ENCODE measurements at regions not wholly inside any gene's neighbourhood (a gene's known extent, or its start where the extent isn't known, plus 50 kb on each side); places are given as distances from the start of the nearest gene placed in this dataset.

DNA sequence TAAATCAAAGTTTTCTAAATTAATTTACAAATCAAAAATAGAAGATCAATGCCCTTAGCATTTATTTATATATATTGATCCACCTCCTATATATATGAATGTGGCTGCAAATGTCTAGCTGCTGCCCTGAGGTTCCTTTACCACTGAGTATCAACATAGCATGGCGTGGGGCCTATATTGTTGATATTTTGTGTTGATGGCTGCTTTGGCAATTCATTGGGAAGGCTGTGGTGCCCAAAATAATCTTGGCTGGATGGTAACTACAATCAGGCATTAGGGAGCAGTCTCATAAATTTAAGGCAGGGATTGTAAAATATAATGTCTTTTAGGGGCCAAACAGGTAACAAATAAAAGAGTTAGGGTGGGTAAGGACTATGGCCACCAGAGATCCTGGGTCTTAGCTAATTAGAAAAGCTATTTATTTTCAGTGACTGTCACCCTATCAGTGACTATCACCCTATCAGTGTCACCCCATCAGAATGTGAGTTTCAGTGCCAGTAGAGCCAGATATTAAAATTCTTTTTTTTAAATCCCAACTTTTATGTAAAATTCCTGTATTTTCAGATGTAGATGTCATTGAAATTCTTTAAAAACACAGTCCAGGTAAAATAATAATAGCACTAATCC, 190.7 kb upstream of the PCSK5 start:
- Histone ChIP-seq H3K23ac (ENCODE audit: low read depth, low read length) (no peak overlapping the region), H2BK120ac (ENCODE audit: low read depth, low read length) (no peak overlapping the region), H3K27ac (ENCODE audit: insufficient read depth, low read length) (no peak overlapping the region), H2AK5ac (ENCODE audit: low read depth, low read length) (no peak overlapping the region), H4K20me1 (ENCODE audit: insufficient read depth, low read length) (no peaks in the 10 kb centered on the region), H4K91ac (ENCODE audit: insufficient read depth, low read depth, low read length) (no peak overlapping the region), H3K56ac (ENCODE audit: extremely low read depth, insufficient read depth, low read length) (no peak overlapping the region), H3K9ac (ENCODE audit: low read depth, low read length) (no peak overlapping the region), H2BK5ac (ENCODE audit: low read depth, low read length, poor library complexity, severe bottlenecking) (no peak overlapping the region), H2BK20ac (ENCODE audit: low read depth, low read length) (no peak overlapping the region), H3K4me3 (ENCODE audit: insufficient read depth, low read depth, low read length) (no peak overlapping the region), H3K4me1 (ENCODE audit: control insufficient read depth, insufficient read depth, low read length) (no peaks in the 10 kb centered on the region), H3K18ac (ENCODE audit: low read depth, low read length) (no peak overlapping the region), H2BK15ac (ENCODE audit: low read depth, low read length) (no peak overlapping the region), H3K27me3 (ENCODE audit: control insufficient read depth, insufficient read depth, low read length) (no peaks in the 10 kb centered on the region), H2AK9ac (replicated peaks; ENCODE audit: low read depth, low read length, poor library complexity) (no peak overlapping the region), H3K36me3 (ENCODE audit: control insufficient read depth, insufficient read depth, low read length) (no peaks in the 10 kb centered on the region), H3K4ac (ENCODE audit: low read depth, low read length) (no peak overlapping the region), H3K9me3 (ENCODE audit: control insufficient read depth, insufficient read depth, low read length) (0 out of 2 replicates have a peak, but pooled peaks cover 1% of the 10 kb centered on the region), H4K8ac (ENCODE audit: low read depth in 2 of 2, low read length in 2 of 2) (no peak overlapping the region), H3K9me1 (ENCODE audit: insufficient read depth, low read length) (no peaks in the 10 kb centered on the region), H2AFZ (replicated peaks; ENCODE audit: low read length, poor library complexity) (no peak overlapping the region), H3K14ac (replicated peaks; ENCODE audit: low read depth, low read length) (no peak overlapping the region), H3K4me2 (ENCODE audit: low read depth, low read length) (no peak overlapping the region), H4K5ac (ENCODE audit: low read depth, low read length) (no peak overlapping the region), H3K79me1 (ENCODE audit: low read depth in 1 of 2, low read length in 2 of 2) (no peaks in the 10 kb centered on the region)
- DNase-seq (no peak), ATAC-seq (ENCODE audit: low read depth) (no peak)
- ChIA-PET CTCF (no interaction called here), POLR2A (ENCODE audit: unreplicated experiment) (no interaction called here)
- dilution Hi-C loops (cut with HindIII; ENCODE audit: low sequenced_read_pairs, unreplicated experiment): no loop called here
- no TSS peak for BruUV-seq (replicated peaks)
- WGBS, 2 experiments (ENCODE audit: extremely low coverage in 2 of 2, insufficient read length in 1 of 2): no CpG with 5 or more reads among the region's 1 CpG
- TF ChIP-seq RAD21 (IDR thresholded peaks at IDR 0.05; ENCODE audit: low read length) (no peak), MAFK (IDR thresholded peaks at IDR 0.05; ENCODE audit: low read depth, low read length) (no peak)
- intact Hi-C loops (cut with micrococcal nuclease): no loop called here
- in situ Hi-C loops (cut with MboI; ENCODE audit: low sequenced_read_pairs): no loop called here
